ENCODE measurements at regions not wholly inside any gene's neighbourhood (a gene's known extent, or its start where the extent isn't known, plus 50 kb on each side); places are given as distances from the start of the nearest gene placed in this dataset.

- TF ChIP-seq EZH2 (IDR thresholded peaks at IDR 0.05; ENCODE audit: insufficient read depth, low read length) (no peak), CTCF (IDR thresholded peaks at IDR 0.05; ENCODE audit: insufficient read depth, low read depth, low read length) (no peak)
Measured at GRCh38 chr9:104256696-104257062, 162.6 kb downstream of the SMC2 start.
